MCF 10A (cell line): ENCODE measurements at regions not wholly inside any gene's neighbourhood (a gene's known extent, or its start where the extent isn't known, plus 50 kb on each side); places are given as distances from the start of the nearest gene placed in this dataset.

Experiments
- BruUV-seq: library from RNA; stranded (reverse); fragments of 400-500 nt; replicated peaks from 2 replicates; lab custom pipeline; 2021; lab: Mats Ljungman, UMichigan
- CTCF ChIA-PET: fragments of 300-600 bp; sonication (Branson Sonifier 250); formaldehyde crosslinking; extraction: SDS; loops from one replicate; lab custom pipeline; 2021; ENCODE audit warnings: antibody characterized with exemption, inconsistent platforms; lab: Yijun Ruan, JAX
- POLR2A ChIA-PET: fragments of 300-600, 350-650 bp; sonication (Branson Sonifier 250); formaldehyde crosslinking; extraction: SDS; loops from one replicate; lab custom pipeline; 2020; ENCODE audit warnings: antibody characterized with exemption, inconsistent platforms; lab: Yijun Ruan, JAX
- DNase-seq: peaks from one replicate; pipeline ENCODE4 v3.0.0-alpha.2; 2018; ENCODE audit not compliant: unreplicated experiment
- H3K27ac Mint-ChIP-seq: one replicate; pipeline ENCODE4 v1.8.0; 2022; ENCODE audit warnings: mild to moderate bottlenecking, low read depth, mixed read lengths; ENCODE audit not compliant: unreplicated experiment
- H3K27me3 Mint-ChIP-seq: one replicate; pipeline ENCODE4 v1.8.0; 2022; ENCODE audit warnings: mixed read lengths; ENCODE audit not compliant: insufficient read depth, unreplicated experiment
- H3K36me3 Mint-ChIP-seq: one replicate; pipeline ENCODE4 v1.8.0; 2022; ENCODE audit warnings: mild to moderate bottlenecking, moderate library complexity, mixed read lengths; ENCODE audit not compliant: insufficient read depth, unreplicated experiment
- H3K4me1 Mint-ChIP-seq: one replicate; pipeline ENCODE4 v1.8.0; 2022; ENCODE audit warnings: mixed read lengths; ENCODE audit not compliant: insufficient read depth, unreplicated experiment
- H3K4me3 Mint-ChIP-seq: one replicate; pipeline ENCODE4 v1.8.0; 2022; ENCODE audit warnings: mild to moderate bottlenecking, moderate library complexity, mixed read lengths; ENCODE audit not compliant: unreplicated experiment
- H3K9me3 Mint-ChIP-seq: one replicate; pipeline ENCODE4 v1.8.0; 2022; ENCODE audit warnings: mixed read lengths; ENCODE audit not compliant: unreplicated experiment
- intact Hi-C: fragments of 100-400 bp; cut with micrococcal nuclease; formaldehyde crosslinking; loops from 2 replicates; pipeline ENCODE4 v1.14.1; 2022
- TF ChIP-seq, protein P1 (sequence below): fragments of 200-600 bp; IDR thresholded peaks from one replicate; pipeline ENCODE4 v1.8.0; 2022; ENCODE audit warnings: antibody characterized with exemption, mild to moderate bottlenecking; ENCODE audit not compliant: unreplicated experiment

DNA sequence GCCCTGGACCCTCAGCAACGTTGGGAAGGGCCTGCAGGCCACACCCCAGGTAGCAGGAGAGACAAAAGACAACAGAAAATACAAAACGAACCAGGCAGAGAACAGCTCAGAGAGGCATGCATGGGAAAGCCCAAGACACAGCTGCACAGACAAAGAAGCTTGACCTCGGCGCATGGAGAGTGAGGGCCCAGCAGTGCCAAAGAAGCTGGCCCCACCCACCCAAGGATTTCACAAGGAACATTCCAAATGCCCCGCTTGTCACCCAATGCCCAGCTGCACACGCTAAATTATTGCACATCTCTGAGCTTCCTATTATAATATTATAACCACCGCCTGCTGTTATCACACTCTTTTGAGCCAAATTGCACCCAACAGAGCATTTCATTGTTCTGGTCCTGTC, 147.7 kb upstream of the TBL1X start:
- intact Hi-C loops: no loop called here
- H3K27ac Mint-ChIP-seq: no peak overlapping the region
- no TSS peak for BruUV-seq
- POLR2A ChIA-PET: no interaction called here
- peak; percentile 49 for DNase-seq
- H3K9me3 Mint-ChIP-seq: no peaks in the 10 kb centered on the region
- H3K4me1 Mint-ChIP-seq: no peaks in the 10 kb centered on the region
- no peaks in the 10 kb centered on the region for H3K36me3 Mint-ChIP-seq
- no peak overlapping the region for H3K4me3 Mint-ChIP-seq
- TF ChIP-seq, protein P1, sequence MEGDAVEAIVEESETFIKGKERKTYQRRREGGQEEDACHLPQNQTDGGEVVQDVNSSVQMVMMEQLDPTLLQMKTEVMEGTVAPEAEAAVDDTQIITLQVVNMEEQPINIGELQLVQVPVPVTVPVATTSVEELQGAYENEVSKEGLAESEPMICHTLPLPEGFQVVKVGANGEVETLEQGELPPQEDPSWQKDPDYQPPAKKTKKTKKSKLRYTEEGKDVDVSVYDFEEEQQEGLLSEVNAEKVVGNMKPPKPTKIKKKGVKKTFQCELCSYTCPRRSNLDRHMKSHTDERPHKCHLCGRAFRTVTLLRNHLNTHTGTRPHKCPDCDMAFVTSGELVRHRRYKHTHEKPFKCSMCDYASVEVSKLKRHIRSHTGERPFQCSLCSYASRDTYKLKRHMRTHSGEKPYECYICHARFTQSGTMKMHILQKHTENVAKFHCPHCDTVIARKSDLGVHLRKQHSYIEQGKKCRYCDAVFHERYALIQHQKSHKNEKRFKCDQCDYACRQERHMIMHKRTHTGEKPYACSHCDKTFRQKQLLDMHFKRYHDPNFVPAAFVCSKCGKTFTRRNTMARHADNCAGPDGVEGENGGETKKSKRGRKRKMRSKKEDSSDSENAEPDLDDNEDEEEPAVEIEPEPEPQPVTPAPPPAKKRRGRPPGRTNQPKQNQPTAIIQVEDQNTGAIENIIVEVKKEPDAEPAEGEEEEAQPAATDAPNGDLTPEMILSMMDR: no peak
- no peaks in the 10 kb centered on the region for H3K27me3 Mint-ChIP-seq
- CTCF ChIA-PET: no interaction called here

DNA sequence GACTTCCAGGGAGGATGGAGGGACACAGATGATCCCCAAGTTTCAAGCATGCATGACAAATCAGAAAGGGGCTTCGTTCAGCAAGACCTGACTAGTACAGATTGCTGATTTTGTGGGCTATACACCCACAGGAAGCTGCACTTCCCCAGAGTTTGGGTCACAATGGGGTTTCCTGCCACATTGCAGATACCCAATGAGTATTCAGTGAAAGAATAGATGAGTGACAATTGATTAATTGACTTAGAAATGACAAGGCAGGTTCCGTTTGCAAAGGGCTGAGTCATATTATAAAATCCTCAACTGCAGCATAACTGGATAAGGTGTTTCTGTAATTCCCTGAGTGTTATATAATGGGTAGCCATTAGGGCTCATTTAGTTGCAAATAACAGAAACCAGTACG, 146.6 kb upstream of the TBL1X start:
- Mint-ChIP-seq H3K4me1 (no peaks in the 10 kb centered on the region), H3K27me3 (no peaks in the 10 kb centered on the region), H3K4me3 (no peak overlapping the region), H3K9me3 (no peaks in the 10 kb centered on the region), H3K36me3 (no peaks in the 10 kb centered on the region), H3K27ac (no peak overlapping the region)
- no peak for DNase-seq
- ChIA-PET CTCF (interaction anchor here (0.6 kb wide), 1 partner anchor 399 kb away, joined by 3 read pairs; no protein-coding TSS in a partner anchor), POLR2A (no interaction called here)
- no TSS peak for BruUV-seq
- TF ChIP-seq, protein P1: no peak
- intact Hi-C loops: no loop called here

DNA sequence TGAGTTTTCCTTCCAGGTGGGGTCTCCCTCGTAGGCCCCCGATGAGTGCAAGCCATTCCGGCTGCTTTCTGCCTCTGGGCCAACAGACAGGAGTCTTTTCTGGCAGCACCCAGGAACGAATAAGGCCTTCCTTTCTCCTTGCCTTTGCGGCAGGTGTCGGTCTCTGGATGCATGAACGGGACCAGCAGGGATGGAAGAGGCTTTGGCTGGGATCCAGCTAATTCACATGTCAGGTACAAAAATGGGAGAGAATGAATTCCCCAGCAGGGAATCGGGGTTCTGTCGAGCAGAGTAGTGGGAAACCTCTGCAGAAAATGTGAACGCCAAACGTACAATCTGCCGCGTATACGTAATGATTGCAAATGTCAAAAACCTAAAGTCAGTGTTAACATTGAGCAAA, 146.1 kb upstream of the TBL1X start:
- H3K4me3 Mint-ChIP-seq: no peak overlapping the region
- POLR2A ChIA-PET: no interaction called here
- no peaks in the 10 kb centered on the region for H3K27me3 Mint-ChIP-seq
- no peak overlapping the region for H3K27ac Mint-ChIP-seq
- H3K4me1 Mint-ChIP-seq: no peaks in the 10 kb centered on the region
- CTCF ChIA-PET: no interaction called here
- no TSS peak for BruUV-seq
- no peaks in the 10 kb centered on the region for H3K36me3 Mint-ChIP-seq
- no peaks in the 10 kb centered on the region for H3K9me3 Mint-ChIP-seq
- no peak for DNase-seq
- TF ChIP-seq, protein P1: no peak
- intact Hi-C loops: no loop called here

DNA sequence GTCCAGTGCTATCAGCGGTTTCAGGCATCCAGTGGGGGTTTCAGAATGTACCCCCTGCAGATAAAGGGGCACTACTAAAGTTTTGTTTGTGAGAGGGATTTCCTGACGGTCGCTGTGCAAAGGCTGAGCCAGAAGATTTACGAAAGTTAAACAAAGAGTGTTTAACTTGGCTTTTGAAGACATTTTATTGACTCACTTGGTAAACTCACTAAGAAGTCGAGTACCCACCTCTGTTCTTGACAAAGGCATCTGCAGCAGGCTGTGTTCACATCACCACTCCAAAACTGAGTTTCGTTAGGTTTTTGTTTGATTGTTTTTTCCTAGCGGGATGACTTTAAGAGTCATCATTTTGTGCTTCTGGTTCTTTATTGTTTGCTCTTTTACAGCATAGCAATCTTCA, 143.9 kb upstream of the TBL1X start:
- H3K9me3 Mint-ChIP-seq: no peaks in the 10 kb centered on the region
- no peak overlapping the region for H3K27ac Mint-ChIP-seq
- ChIA-PET POLR2A (no interaction called here), CTCF (no interaction called here)
- TF ChIP-seq, protein P1: no peak
- H3K4me1 Mint-ChIP-seq: no peaks in the 10 kb centered on the region
- no peak overlapping the region for H3K4me3 Mint-ChIP-seq
- intact Hi-C loops: no loop called here
- no peaks in the 10 kb centered on the region for H3K36me3 Mint-ChIP-seq
- peak; percentile 38 for DNase-seq
- BruUV-seq: no TSS peak
- no peaks in the 10 kb centered on the region for H3K27me3 Mint-ChIP-seq
